Hippocampal formation (tissue), 2 donors: ENCODE measurements at regions not wholly inside any gene's neighbourhood (a gene's known extent, or its start where the extent isn't known, plus 50 kb on each side); places are given as distances from the start of the nearest gene placed in this dataset.

Source experiments
- DNase-seq, 2 donors: peaks; one replicate each; lab custom pipeline; 2025; lab: John Stamatoyannopoulos, UW

DNA sequence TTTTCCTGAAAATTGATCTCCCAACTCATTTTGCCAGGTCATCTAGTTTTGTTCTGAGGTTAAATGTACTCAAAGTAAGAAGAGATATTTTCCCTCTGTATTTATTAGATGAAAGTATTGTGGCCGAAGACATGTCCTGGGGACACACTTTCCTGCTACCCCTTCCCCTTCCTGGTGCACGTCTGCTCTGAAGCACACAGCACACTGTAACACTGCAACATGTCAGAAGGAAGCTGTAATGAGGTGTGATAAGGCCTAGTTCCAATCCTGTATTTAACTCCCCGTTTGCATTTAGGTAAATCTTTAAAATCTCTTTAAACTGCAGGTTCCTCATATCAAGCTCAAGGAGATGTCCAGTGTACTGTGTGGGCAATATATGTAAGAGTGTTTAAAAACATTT, 99.4 kb downstream of the HDGFL1 start:
- no peak for DNase-seq

DNA sequence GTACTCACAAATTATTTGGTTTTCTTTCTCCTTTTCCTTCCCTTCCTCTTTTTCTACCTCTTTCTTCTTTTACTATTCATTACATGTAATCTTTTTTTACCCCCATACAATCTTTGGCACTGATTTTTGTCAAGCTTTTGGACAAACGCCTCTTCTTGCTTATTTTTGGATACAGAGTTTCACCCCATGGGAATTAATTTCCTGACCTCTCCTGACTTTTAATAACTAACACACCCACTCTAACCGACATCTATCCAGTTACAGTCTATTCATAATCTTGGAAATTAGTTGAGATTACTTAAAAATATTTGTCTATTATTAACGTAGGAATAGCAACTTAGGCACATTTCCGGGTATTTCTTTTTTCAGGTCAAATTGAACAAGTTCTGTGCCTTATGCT, 101.2 kb downstream of the HDGFL1 start:
- no peak for DNase-seq

GRCh38 chr6:22673474-22673873, 104.1 kb downstream of the HDGFL1 start:
- DNase-seq, result no peak

DNA sequence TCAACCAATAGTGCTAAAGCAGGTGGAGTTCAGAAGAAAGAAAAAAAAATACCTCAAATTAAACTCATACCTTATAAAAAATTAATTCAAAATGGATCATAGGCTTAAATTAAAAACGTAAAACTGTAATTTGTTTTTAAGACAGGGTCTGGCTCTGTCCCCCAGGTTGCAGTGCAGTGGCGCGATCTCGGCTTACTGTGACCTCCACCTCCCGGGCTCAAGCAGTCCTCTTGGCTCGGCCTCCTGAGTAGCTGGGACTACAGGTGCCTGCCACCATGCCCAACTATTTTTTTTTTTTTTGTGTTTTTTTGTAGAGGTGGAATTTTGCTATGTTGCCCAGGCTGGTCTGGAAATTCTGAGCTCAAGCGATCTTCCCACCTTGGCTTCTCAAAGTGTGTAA, 111.6 kb downstream of the HDGFL1 start:
- DNase-seq, result no peak

GRCh38 chr6:22681761-22682160, 112.4 kb downstream of the HDGFL1 start:
- no peak for DNase-seq

GRCh38 chr6:22682979-22683378, 113.6 kb downstream of the HDGFL1 start:
- DNase-seq, result no peak

GRCh38 chr6:22690446-22690845, 121.1 kb downstream of the HDGFL1 start:
- DNase-seq, result no peak

- no peak for DNase-seq
Observed at GRCh38 chr6:22694092-22694724, 124.8 kb downstream of the HDGFL1 start.

DNA sequence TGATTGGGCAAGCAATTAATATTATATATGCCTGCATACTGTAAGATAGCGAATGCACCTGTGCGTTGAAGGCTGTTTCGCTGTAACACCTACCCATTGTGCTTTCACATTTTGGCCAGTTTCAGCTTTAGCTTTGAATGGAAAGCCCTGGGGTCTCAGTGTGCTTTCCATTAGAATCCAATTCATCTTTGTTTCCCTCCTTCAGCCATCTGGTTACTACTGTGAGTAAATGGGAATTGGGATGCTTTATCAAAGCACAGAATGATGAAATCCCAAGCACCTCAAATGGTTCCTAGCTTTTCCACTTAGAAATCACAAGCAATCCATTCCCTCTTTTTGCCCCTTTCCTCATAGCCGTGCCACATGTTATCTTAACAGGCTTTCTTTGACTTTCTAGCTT, 127.1 kb downstream of the HDGFL1 start:
- DNase-seq, result no peak

GRCh38 chr6:22697306-22697705, 127.9 kb downstream of the HDGFL1 start:
- no peak for DNase-seq

DNA sequence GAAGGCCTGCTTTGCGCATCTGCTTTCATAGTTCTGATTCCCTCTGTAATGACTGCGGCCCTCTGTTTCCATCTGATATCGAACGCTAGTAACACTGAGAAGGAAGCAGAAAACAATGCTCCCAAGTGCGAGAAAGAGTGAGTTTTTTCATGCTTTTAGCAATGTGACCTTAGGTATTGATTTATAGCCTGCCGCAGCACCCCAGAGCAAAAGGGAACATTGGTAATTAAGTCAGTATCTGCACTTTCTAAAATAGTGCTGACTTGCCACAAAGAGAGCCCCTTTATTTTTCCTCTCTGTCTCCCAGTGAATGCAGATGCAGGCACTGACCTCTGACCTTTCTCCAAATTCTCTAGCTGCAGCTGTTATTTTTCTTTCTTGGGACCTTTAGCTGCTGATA, 129.8 kb downstream of the HDGFL1 start:
- no peak for DNase-seq

DNA sequence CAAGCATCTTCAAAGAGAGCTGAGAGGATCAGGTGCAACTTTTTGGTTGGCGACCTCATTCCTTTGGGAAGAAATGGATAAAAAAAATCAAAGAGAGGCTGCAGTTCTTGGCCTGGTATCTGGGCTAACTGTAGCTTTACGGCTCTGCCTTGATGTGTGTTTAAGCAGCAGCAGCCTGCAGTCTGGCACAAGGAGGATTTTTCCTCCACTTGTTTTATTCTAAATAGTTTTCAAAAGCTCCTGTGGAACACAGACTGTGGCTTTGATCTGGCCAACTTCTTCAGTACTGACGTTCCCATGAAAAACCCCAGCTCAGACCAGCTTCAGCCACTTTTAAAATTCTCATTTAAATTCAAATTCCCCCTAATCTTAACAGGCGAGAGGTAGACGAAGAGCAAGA, 137.3 kb downstream of the HDGFL1 start:
- DNase-seq, result no peak

DNA sequence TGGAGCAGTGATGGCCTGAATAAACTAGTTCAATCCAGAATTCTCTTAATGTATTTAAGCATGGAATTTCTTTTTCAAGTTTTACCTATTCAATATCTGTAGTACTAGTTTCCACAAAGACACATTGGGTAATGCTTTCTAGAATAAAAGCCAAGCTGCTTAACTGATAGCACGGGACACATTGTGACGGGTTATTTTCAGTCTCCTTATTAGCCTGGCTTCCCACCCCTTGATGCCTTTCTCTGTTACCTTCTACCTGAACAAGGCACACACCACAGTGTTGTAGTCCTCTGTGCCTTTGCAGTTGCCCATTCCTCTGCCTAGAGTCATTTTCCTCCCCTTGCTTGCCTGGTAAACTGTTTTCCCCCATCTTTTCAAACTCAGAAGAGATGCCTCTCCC, 139.1 kb downstream of the HDGFL1 start:
- DNase-seq, result no peak

DNA sequence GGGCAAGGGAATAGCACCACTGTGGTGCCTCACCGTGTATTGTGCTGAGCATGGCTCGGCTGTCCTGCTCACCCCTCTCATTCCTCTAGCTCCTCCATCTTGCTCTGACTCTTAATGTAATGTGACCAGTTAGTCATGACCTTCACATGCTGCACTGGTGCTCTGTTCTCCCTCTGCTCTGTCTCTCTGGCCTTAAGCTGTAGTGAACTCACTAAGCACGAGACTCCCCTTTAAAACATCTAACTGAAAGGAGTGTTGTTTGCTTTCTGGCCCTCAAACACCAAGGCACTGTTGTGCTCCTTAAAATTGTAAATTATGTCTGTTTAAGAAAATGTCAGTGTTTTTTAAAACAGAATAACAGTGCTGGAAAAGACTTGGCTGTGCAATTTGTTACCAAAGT, 140.4 kb downstream of the HDGFL1 start:
- DNase-seq, result no peak

DNA sequence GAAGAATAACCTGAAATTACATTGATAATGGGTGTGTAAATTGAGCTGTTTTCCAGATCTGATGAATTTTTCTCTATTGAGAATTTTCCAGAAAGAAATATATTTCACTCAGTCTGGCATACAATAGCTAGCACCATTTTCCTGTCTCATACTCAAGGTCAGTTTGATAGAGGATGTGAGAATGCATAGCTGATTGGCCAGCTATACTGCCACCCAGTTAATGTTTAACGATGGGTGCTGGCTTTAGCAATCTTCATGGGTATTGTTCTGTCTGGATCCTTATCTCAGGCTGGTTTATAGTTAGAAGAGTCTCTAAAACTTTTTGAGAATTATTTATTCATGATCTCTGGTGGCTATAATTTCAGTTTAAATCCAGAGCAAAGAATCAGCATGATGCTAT, 147.4 kb downstream of the HDGFL1 start:
- DNase-seq, result no peak

GRCh38 chr6:22717915-22718314, 148.5 kb downstream of the HDGFL1 start:
- no peak for DNase-seq

DNA sequence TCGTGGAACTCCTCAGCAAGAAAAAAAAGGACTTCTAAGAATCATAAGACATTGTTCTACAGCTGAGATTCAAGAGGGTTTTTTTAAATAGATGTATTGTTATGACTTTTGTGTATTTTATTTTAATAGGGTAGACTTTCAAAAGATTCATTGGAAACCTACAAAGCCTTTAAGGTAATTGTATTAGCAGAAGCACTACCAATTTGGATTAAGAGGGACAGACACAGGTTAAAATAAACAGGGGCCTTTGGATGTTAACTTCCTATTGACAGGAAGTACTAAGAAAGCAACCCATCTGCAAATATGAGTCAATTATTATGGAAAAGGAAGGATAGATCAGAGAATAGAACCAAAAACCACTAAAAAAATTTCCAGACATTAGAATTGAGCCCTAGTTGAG, 153.5 kb downstream of the HDGFL1 start:
- no peak for DNase-seq

DNA sequence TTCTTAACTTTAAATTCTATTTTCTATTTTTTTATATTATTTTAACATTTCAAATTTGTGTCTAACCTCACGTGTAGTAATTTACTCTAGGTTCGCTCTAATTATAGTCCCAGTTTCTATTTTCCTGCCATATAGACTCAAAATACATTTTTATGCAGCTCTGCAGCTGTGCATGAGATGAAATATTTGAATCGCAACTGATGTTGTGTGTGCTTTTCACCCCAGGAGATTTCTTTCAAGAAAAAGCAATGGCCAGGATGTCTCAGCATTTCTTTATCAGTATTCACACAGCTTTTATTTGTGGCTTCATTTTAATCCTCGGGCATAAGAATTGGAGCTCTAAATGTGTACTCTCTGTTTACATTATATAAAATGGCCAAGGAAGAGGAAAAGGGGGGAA, 157.6 kb downstream of the HDGFL1 start:
- no peak for DNase-seq

- no peak for DNase-seq
Observed at GRCh38 chr6:22727710-22728109, 158.3 kb downstream of the HDGFL1 start.

DNA sequence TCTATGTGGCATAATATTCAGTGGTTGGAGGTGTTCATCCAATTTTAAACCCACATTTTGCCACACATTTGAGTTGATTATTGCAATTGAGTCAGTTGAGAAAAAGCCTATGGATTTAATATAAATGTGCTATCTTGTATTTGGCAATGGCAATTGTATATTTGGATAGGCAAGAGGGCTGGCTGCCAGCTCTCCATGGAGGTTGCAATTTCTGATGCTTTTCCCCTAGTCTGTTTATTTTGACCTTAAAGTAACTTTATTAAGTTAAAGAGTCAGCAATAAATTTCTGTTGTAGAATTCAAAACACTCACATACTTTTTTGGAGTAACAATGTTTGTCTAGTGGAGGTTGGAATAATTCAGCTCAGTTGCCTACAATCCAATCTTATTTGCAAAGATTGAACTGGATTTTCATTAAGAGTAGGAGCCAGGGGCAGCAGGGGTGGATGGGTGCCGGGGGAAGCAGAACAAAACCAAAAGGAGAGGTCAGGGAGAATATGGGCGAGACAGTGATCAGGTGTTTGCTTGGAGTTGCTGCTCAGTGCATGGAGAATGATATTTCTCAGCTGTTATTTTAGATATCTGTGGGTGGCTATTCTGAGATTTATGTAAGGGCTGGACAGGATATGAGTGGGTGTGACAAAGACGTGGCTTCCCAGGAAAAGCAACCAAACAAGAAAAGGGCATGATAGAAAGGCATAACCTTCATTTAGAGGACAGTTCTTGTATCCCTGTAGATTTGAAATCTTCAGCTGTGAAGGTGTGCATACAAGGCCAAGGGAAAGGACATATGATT, 163.0 kb downstream of the HDGFL1 start:
- DNase-seq, result no peak

DNA sequence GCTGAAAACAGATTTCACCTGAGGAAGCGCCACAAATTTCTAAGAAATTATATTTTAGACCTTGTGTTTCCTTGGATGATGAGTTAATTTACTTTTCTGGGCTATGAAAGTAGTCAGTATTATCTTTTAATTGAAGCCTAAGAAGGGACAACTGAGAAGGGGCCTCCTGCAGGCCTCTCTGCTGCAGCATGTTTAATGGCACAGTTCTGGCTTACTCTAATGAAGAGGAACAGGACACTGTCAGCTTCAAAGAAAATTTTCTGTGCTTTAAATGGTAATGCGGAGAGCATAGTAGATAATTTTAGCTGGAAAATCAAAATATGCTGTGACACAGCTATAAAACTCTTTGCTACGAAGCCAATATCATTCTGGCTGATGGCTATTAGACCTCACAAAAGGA, 167.4 kb downstream of the HDGFL1 start:
- DNase-seq, result no peak

- peak; percentile 46 to 52 for DNase-seq
Observed at GRCh38 chr6:22737331-22737730, 168.0 kb downstream of the HDGFL1 start.

DNA sequence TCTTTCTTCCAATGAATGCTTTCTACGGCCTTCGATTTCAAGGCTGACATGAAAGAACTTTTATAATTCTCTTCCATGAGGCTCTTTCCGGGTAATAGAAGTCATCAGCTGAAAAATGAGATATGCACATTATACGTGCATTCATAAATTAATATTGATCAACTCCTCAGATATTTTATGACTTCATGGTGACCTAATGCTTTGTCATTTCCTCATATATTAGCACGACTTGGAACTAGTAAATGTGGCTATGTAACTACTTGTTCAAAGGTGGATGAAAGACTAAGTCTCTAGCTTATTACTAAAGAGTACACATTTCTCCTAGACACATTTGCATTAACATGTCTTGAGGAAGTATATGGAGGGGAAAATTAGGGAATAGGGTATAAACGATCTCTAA, 168.8 kb downstream of the HDGFL1 start:
- no peak for DNase-seq

DNA sequence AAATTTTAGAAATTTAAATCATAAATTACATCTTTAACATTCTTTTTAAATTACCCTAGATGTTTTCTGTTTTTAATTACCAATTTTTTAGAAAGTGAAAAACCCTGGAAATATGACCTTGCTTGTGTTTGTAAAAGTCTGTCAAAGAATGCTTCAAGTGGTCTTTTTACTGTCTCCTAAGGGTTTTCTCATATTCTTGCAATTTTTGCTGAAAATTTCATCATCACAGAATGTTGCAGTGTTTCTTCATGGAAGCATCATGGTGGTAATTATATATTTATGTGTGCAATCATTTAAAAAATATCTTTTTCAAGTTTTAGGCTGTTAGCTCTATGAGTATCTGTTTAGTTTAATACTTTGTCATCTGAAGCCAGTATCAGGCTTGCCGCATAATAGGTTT, 178.2 kb downstream of the HDGFL1 start:
- DNase-seq, result no peak
